ENCODE measurements at regions not wholly inside any gene's neighbourhood (a gene's known extent, or its start where the extent isn't known, plus 50 kb on each side); places are given as distances from the start of the nearest gene placed in this dataset.

DNA sequence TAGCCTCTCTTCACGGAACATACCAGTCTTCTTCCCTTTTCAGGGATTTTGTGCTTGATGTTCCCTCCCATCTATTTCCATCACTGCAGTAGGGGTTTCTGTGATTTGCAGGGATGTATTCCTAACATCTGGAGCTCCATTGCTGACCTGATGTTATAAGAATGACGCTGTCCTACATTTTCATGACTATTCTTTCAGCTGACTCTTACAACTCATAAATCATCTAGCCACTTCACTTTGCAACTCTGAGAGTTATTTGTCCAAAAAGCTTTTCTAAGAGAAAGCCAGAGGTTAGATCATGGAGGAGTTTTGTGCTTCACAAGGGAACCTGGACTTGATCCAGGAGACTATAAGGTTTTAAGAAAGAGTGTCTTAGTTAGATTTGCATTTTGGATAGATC lies 116.6 kb upstream of the FAR2 start:
- no peak for DNase-seq
- Histone ChIP-seq H3K79me2 (ENCODE audit: control insufficient read depth, insufficient read depth, low read length) (no peaks in the 10 kb centered on the region), H3K4me3 (ENCODE audit: low read length) (no peak overlapping the region), H3K4ac (ENCODE audit: low read depth, low read length) (no peak overlapping the region), H3K27me3 (ENCODE audit: insufficient read depth, low read length, poor library complexity) (no peaks in the 10 kb centered on the region), H4K5ac (ENCODE audit: low read length) (no peak overlapping the region), H2BK5ac (ENCODE audit: low read length) (no peak overlapping the region), H3K79me1 (ENCODE audit: low read length) (no peaks in the 10 kb centered on the region), H3K56ac (ENCODE audit: low read length) (no peak overlapping the region), H3K4me1 (ENCODE audit: control insufficient read depth, low read depth, low read length) (no peaks in the 10 kb centered on the region), H3K36me3 (ENCODE audit: control insufficient read depth, insufficient read depth, low read length) (no peaks in the 10 kb centered on the region), H2AK5ac (ENCODE audit: low read length) (no peak overlapping the region), H3K27ac (ENCODE audit: low read depth, low read length) (no peak overlapping the region), H2BK120ac (ENCODE audit: low read depth, low read length) (no peak overlapping the region), H3K18ac (ENCODE audit: low read length) (no peak overlapping the region), H3K9ac (ENCODE audit: low read length) (no peak overlapping the region), H4K8ac (ENCODE audit: low read depth, low read length) (no peak overlapping the region), H3K23ac (ENCODE audit: low read length) (no peak overlapping the region), H3K4me2 (ENCODE audit: low read length) (no peak overlapping the region), H2BK15ac (replicated peaks; ENCODE audit: low read depth) (no peak overlapping the region)
- WGBS (ENCODE audit: extremely low coverage, insufficient coverage, low lambda C conversion rate), result no CpG with 5 or more reads among the region's 2 CpGs

DNA sequence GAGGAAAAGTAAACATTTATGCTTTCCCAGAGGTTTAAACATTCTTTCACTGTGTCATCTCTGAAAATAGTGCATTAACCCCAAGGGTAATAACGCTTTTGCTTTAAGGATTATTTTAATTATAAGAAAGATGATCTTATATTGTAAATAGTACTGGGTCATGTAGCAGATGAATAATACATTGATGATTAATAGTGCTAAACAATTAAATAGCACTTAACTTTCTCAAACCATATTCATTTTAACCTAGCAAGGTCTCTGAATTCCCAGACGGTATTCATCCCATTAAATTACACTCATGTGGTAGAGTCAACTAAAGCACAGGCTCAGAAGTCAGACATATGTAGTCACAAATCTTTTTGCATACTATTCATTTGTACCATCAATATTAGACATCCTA lies 115.6 kb upstream of the FAR2 start:
- no peak overlapping the region for H3K4ac ChIP-seq (ENCODE audit: low read depth, low read length)
- DNase-seq, result no peak
- no CpG with 5 or more reads among the region's 2 CpGs for WGBS (ENCODE audit: extremely low coverage, insufficient coverage, low lambda C conversion rate)

GRCh38 chr12:29035112-29035511 lies 114.0 kb upstream of the FAR2 start:
- no peak for DNase-seq
- H3K23ac ChIP-seq (ENCODE audit: low read length), result no peak overlapping the region
- no peaks in the 10 kb centered on the region for H3K4me1 ChIP-seq (ENCODE audit: control insufficient read depth, low read depth, low read length)

More for the DNA sequence above, 115.6 kb upstream of the FAR2 start:
- Histone ChIP-seq H4K5ac (ENCODE audit: low read length) (no peak overlapping the region), H3K4me2 (ENCODE audit: low read length) (no peak overlapping the region), H2AK5ac (ENCODE audit: low read length) (no peak overlapping the region), H3K18ac (ENCODE audit: low read length) (no peak overlapping the region), H3K4me1 (ENCODE audit: control insufficient read depth, low read depth, low read length) (no peaks in the 10 kb centered on the region), H3K9ac (ENCODE audit: low read length) (no peak overlapping the region), H3K79me2 (ENCODE audit: control insufficient read depth, insufficient read depth, low read length) (no peaks in the 10 kb centered on the region), H2BK15ac (replicated peaks; ENCODE audit: low read depth) (no peak overlapping the region), H3K23ac (ENCODE audit: low read length) (no peak overlapping the region), H2BK120ac (ENCODE audit: low read depth, low read length) (no peak overlapping the region), H3K27ac (ENCODE audit: low read depth, low read length) (no peak overlapping the region), H4K8ac (ENCODE audit: low read depth, low read length) (no peak overlapping the region), H2BK5ac (ENCODE audit: low read length) (no peak overlapping the region), H3K79me1 (ENCODE audit: low read length) (no peaks in the 10 kb centered on the region), H3K4me3 (ENCODE audit: low read length) (no peak overlapping the region), H3K36me3 (ENCODE audit: control insufficient read depth, insufficient read depth, low read length) (no peaks in the 10 kb centered on the region), H3K27me3 (ENCODE audit: insufficient read depth, low read length, poor library complexity) (no peaks in the 10 kb centered on the region), H3K56ac (ENCODE audit: low read length) (no peak overlapping the region)

GRCh38 chr12:29039013-29039412 lies 110.1 kb upstream of the FAR2 start:
- Histone ChIP-seq H2BK15ac (replicated peaks; ENCODE audit: low read depth) (no peak overlapping the region), H3K18ac (ENCODE audit: low read length) (no peak overlapping the region), H3K9ac (ENCODE audit: low read length) (no peak overlapping the region), H3K4me2 (ENCODE audit: low read length) (no peak overlapping the region), H3K4me1 (ENCODE audit: control insufficient read depth, low read depth, low read length) (no peaks in the 10 kb centered on the region), H3K79me2 (ENCODE audit: control insufficient read depth, insufficient read depth, low read length) (no peaks in the 10 kb centered on the region), H3K36me3 (ENCODE audit: control insufficient read depth, insufficient read depth, low read length) (no peaks in the 10 kb centered on the region), H2BK120ac (ENCODE audit: low read depth, low read length) (no peak overlapping the region), H3K79me1 (ENCODE audit: low read length) (no peaks in the 10 kb centered on the region), H4K5ac (ENCODE audit: low read length) (no peak overlapping the region), H3K23ac (ENCODE audit: low read length) (no peak overlapping the region), H3K4me3 (ENCODE audit: low read length) (no peak overlapping the region), H2BK5ac (ENCODE audit: low read length) (no peak overlapping the region), H3K56ac (ENCODE audit: low read length) (no peak overlapping the region), H3K27ac (ENCODE audit: low read depth, low read length) (no peak overlapping the region), H4K8ac (ENCODE audit: low read depth, low read length) (no peak overlapping the region), H2AK5ac (ENCODE audit: low read length) (no peak overlapping the region), H3K4ac (ENCODE audit: low read depth, low read length) (no peak overlapping the region), H3K27me3 (ENCODE audit: insufficient read depth, low read length, poor library complexity) (no peaks in the 10 kb centered on the region)
- WGBS (ENCODE audit: extremely low coverage, insufficient coverage, low lambda C conversion rate), result no CpG with 5 or more reads among the region's 3 CpGs
- no peak for DNase-seq

More at GRCh38 chr12:29035112-29035511, 114.0 kb upstream of the FAR2 start:
- Histone ChIP-seq H4K5ac (ENCODE audit: low read length) (no peak overlapping the region), H3K4me3 (ENCODE audit: low read length) (no peak overlapping the region), H3K27me3 (ENCODE audit: insufficient read depth, low read length, poor library complexity) (no peaks in the 10 kb centered on the region), H3K36me3 (ENCODE audit: control insufficient read depth, insufficient read depth, low read length) (no peaks in the 10 kb centered on the region), H3K18ac (ENCODE audit: low read length) (no peak overlapping the region), H2BK120ac (ENCODE audit: low read depth, low read length) (no peak overlapping the region), H3K4me2 (ENCODE audit: low read length) (no peak overlapping the region), H3K9ac (ENCODE audit: low read length) (no peak overlapping the region), H4K8ac (ENCODE audit: low read depth, low read length) (no peak overlapping the region), H3K27ac (ENCODE audit: low read depth, low read length) (no peak overlapping the region), H3K79me1 (ENCODE audit: low read length) (no peaks in the 10 kb centered on the region), H2AK5ac (ENCODE audit: low read length) (no peak overlapping the region), H3K56ac (ENCODE audit: low read length) (no peak overlapping the region), H2BK15ac (replicated peaks; ENCODE audit: low read depth) (no peak overlapping the region), H3K4ac (ENCODE audit: low read depth, low read length) (no peak overlapping the region), H3K79me2 (ENCODE audit: control insufficient read depth, insufficient read depth, low read length) (no peaks in the 10 kb centered on the region), H2BK5ac (ENCODE audit: low read length) (no peak overlapping the region)
- no CpG with 5 or more reads among the region's 1 CpG for WGBS (ENCODE audit: extremely low coverage, insufficient coverage, low lambda C conversion rate)

- H3K36me3 ChIP-seq (ENCODE audit: control insufficient read depth, insufficient read depth, low read length), result no peaks in the 10 kb centered on the region
- WGBS (ENCODE audit: extremely low coverage, insufficient coverage, low lambda C conversion rate), result no CpG with 5 or more reads among the region's 4 CpGs
- H3K9ac ChIP-seq (ENCODE audit: low read length), result no peak overlapping the region
- no peak overlapping the region for H3K4me2 ChIP-seq (ENCODE audit: low read length)
- no peak overlapping the region for H4K5ac ChIP-seq (ENCODE audit: low read length)
- H3K23ac ChIP-seq (ENCODE audit: low read length), result no peak overlapping the region
- no peak overlapping the region for H3K56ac ChIP-seq (ENCODE audit: low read length)
- no peaks in the 10 kb centered on the region for H3K27me3 ChIP-seq (ENCODE audit: insufficient read depth, low read length, poor library complexity)
- H2BK15ac ChIP-seq (replicated peaks; ENCODE audit: low read depth), result no peak overlapping the region
- no peak overlapping the region for H4K8ac ChIP-seq (ENCODE audit: low read depth, low read length)
- H3K27ac ChIP-seq (ENCODE audit: low read depth, low read length), result no peak overlapping the region
- H3K4ac ChIP-seq (ENCODE audit: low read depth, low read length), result no peak overlapping the region
- no peak overlapping the region for H3K18ac ChIP-seq (ENCODE audit: low read length)
- DNase-seq, result no peak
- H3K79me1 ChIP-seq (ENCODE audit: low read length), result no peaks in the 10 kb centered on the region
- no peaks in the 10 kb centered on the region for H3K4me1 ChIP-seq (ENCODE audit: control insufficient read depth, low read depth, low read length)
- no peak overlapping the region for H3K4me3 ChIP-seq (ENCODE audit: low read length)
- H2BK5ac ChIP-seq (ENCODE audit: low read length), result no peak overlapping the region
- H2AK5ac ChIP-seq (ENCODE audit: low read length), result no peak overlapping the region
- H3K79me2 ChIP-seq (ENCODE audit: control insufficient read depth, insufficient read depth, low read length), result no peaks in the 10 kb centered on the region
- H2BK120ac ChIP-seq (ENCODE audit: low read depth, low read length), result no peak overlapping the region
Measured at GRCh38 chr12:29041621-29042020, 107.5 kb upstream of the FAR2 start.

DNA sequence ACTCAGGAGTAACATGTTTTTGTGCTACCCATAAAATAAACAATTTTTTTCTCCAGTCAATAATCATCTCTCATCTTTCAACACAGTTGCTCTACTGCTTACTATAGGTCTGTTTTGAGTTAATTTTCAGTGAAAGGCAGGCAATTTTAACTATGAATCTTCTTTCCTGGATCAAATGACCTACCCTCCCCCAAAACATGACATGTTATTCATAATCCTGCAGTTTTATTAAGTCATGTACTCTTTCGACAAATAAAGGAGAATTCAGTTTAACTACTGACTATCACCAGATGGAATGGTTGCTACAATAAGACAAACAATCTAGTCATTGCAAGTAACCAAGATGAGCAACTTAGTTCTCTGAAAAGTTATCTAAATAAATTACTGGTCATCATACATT lies 106.0 kb upstream of the FAR2 start:
- Histone ChIP-seq H2AK5ac (ENCODE audit: low read length) (no peak overlapping the region), H3K18ac (ENCODE audit: low read length) (no peak overlapping the region), H3K79me1 (ENCODE audit: low read length) (no peaks in the 10 kb centered on the region), H4K5ac (ENCODE audit: low read length) (no peak overlapping the region), H3K4me3 (ENCODE audit: low read length) (no peak overlapping the region), H3K36me3 (ENCODE audit: control insufficient read depth, insufficient read depth, low read length) (no peaks in the 10 kb centered on the region), H2BK5ac (ENCODE audit: low read length) (no peak overlapping the region), H3K27me3 (ENCODE audit: insufficient read depth, low read length, poor library complexity) (no peaks in the 10 kb centered on the region), H3K27ac (ENCODE audit: low read depth, low read length) (no peak overlapping the region), H2BK120ac (ENCODE audit: low read depth, low read length) (no peak overlapping the region), H3K56ac (ENCODE audit: low read length) (no peak overlapping the region), H4K8ac (ENCODE audit: low read depth, low read length) (no peak overlapping the region), H3K23ac (ENCODE audit: low read length) (no peak overlapping the region), H3K4me1 (ENCODE audit: control insufficient read depth, low read depth, low read length) (no peaks in the 10 kb centered on the region), H3K9ac (ENCODE audit: low read length) (no peak overlapping the region), H2BK15ac (replicated peaks; ENCODE audit: low read depth) (no peak overlapping the region), H3K4me2 (ENCODE audit: low read length) (no peak overlapping the region), H3K79me2 (ENCODE audit: control insufficient read depth, insufficient read depth, low read length) (no peaks in the 10 kb centered on the region), H3K4ac (ENCODE audit: low read depth, low read length) (no peak overlapping the region)
- WGBS (ENCODE audit: extremely low coverage, insufficient coverage, low lambda C conversion rate), result no CpG with 5 or more reads among the region's 1 CpG
- no peak for DNase-seq
